WI38 (cell line): ENCODE measurements at regions not wholly inside any gene's neighbourhood (a gene's known extent, or its start where the extent isn't known, plus 50 kb on each side); places are given as distances from the start of the nearest gene placed in this dataset.

Experiments used
- H3K4me3 ChIP-seq: 2 replicates; pipeline ENCODE4 v1.5.1; 2011; ENCODE audit warnings: low read depth, mild to moderate bottlenecking, control low read depth, low read length
- TF ChIP-seq, protein P1 (sequence below): IDR thresholded peaks from 2 replicates; pipeline ENCODE4 v1.5.1; 2012; ENCODE audit warnings: low read depth, mild to moderate bottlenecking, control low read depth, low read length

- H3K4me3 ChIP-seq, result no peak overlapping the region
- TF ChIP-seq, protein P1, sequence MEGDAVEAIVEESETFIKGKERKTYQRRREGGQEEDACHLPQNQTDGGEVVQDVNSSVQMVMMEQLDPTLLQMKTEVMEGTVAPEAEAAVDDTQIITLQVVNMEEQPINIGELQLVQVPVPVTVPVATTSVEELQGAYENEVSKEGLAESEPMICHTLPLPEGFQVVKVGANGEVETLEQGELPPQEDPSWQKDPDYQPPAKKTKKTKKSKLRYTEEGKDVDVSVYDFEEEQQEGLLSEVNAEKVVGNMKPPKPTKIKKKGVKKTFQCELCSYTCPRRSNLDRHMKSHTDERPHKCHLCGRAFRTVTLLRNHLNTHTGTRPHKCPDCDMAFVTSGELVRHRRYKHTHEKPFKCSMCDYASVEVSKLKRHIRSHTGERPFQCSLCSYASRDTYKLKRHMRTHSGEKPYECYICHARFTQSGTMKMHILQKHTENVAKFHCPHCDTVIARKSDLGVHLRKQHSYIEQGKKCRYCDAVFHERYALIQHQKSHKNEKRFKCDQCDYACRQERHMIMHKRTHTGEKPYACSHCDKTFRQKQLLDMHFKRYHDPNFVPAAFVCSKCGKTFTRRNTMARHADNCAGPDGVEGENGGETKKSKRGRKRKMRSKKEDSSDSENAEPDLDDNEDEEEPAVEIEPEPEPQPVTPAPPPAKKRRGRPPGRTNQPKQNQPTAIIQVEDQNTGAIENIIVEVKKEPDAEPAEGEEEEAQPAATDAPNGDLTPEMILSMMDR, result no peak
Observed at GRCh38 chr2:66853585-66853984, 418.7 kb downstream of the MEIS1 start.

GRCh38 chr2:66854298-66854697 lies 419.4 kb downstream of the MEIS1 start:
- H3K4me3 ChIP-seq, result no peak overlapping the region
- TF ChIP-seq, protein P1, result no peak

GRCh38 chr2:66862885-66863650 lies 428.1 kb downstream of the MEIS1 start:
- H3K4me3 ChIP-seq, result peak overlapping the region; percentile 34; the same call in 1 of the 2 replicates
- TF ChIP-seq, protein P1, result no peak

DNA sequence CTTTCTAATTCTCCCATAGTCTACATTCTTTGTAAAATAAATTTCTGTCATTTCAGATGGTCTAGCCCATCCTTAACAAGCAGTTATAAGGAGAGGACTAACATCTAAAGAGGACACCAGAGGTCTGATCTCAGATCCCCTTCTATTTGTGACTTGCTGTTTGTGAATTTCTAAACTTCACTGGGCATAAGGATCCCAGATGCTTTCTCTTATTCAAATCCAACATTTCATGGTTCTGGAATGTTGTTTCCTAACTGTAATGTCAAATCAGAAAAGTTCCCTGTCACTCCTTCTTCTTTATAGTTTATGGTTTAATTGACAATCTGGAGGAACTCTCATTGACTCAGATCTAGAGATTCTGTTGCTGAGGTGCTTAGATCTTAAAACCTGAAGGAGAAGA lies 430.2 kb downstream of the MEIS1 start:
- no peak overlapping the region for H3K4me3 ChIP-seq
- TF ChIP-seq, protein P1, result no peak

DNA sequence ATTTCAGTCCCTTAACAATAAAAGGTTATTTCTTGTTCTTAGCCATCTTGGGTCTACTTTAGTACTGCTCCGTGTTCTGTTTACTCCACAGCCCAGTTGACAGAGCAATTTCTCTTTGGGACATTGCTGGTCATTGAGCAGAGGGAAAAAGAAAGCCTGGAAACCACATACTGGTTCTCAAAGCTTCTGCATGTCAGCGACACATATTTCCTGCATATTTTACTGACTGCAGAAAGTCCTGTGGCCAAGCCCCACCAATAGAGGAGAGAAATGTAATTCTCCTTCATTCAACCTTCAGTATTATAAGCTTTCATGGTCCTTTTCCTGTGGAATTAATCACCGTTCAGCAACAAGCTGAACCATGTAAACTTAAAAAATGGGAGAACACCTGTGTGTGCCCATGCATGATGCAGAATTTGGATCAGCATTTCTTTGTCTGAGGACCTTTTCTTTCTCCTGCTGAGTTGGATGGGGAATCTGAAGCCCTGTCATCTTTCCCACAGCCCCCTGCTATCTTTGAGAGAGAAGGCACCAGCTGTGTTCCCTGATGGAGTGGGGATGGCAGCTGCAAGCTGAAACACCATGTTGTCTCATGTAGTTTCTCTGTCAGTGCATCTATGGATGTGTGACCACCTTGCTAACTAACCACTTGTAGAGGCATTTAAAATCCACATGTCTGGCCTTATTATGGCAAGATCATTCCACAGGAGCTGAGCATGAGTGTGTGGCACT lies 431.6 kb downstream of the MEIS1 start:
- TF ChIP-seq, protein P1, result no peak
- no peak overlapping the region for H3K4me3 ChIP-seq

GRCh38 chr2:66867063-66867441 lies 432.1 kb downstream of the MEIS1 start:
- TF ChIP-seq, protein P1, result no peak

DNA sequence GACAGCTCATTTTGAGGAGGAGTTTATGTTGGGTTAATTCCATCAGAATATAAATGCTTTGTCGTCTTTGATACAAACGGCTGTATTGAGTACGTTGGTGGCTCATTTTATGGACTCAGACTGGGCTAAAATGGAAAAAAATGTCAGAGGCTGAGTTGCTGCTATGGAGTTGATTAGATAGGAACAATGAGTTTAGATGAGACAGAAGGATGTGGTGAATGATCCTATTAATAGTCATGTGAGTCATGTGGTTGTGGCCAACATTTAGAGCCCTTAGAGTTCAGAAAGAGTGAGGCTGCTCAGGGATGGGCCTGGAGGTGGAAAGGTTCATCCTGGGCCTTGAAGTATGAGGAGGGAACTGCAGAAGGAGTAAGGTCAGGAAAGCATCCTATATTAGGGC lies 434.2 kb downstream of the MEIS1 start:
- no peak overlapping the region for H3K4me3 ChIP-seq
- TF ChIP-seq, protein P1, result no peak

More at GRCh38 chr2:66867063-66867441, 432.1 kb downstream of the MEIS1 start:
- H3K4me3 ChIP-seq, result no peak overlapping the region
